Retina (tissue), 1 donor: ENCODE measurements at regions not wholly inside any gene's neighbourhood (a gene's known extent, or its start where the extent isn't known, plus 50 kb on each side); places are given as distances from the start of the nearest gene placed in this dataset.
"Not testable (repeated sequence)": the region's sequence is repeated elsewhere in the genome, so short reads cannot be mapped to it uniquely, and the experiment has no call there.

Experiments used
- DNase-seq: peaks from one replicate; pipeline ENCODE4 v3.0.0-alpha.2; 2016

GRCh38 chr3:8152821-8153418, 348.7 kb upstream of the LMCD1 start:
- DNase-seq = peak; percentile 72

GRCh38 chr3:8153800-8154199, 347.8 kb upstream of the LMCD1 start:
- DNase-seq = no peak

- DNase-seq = no peak
These were observed 347.0 kb upstream of the LMCD1 start for GRCh38 chr3:8154617-8155016.

- DNase-seq = no peak
These were observed 345.5 kb upstream of the LMCD1 start for GRCh38 chr3:8156138-8156537.

GRCh38 chr3:8156831-8157230, 344.8 kb upstream of the LMCD1 start:
- DNase-seq = no peak

GRCh38 chr3:8157640-8158039, 344.0 kb upstream of the LMCD1 start:
- no peak for DNase-seq

GRCh38 chr3:8164145-8164544, 337.5 kb upstream of the LMCD1 start:
- DNase-seq = no peak

- no peak for DNase-seq
These were observed 335.6 kb upstream of the LMCD1 start for GRCh38 chr3:8166014-8166413.

- DNase-seq = no peak
These were observed 330.6 kb upstream of the LMCD1 start for GRCh38 chr3:8170971-8171508.

- DNase-seq = no peak
These were observed 327.7 kb upstream of the LMCD1 start for GRCh38 chr3:8173892-8174291.

- not testable (repeated sequence) for DNase-seq
These were observed 324.7 kb upstream of the LMCD1 start for GRCh38 chr3:8176759-8177483.

GRCh38 chr3:8178516-8178915, 323.1 kb upstream of the LMCD1 start:
- DNase-seq = not testable (repeated sequence)

- DNase-seq = no peak
These were observed 318.7 kb upstream of the LMCD1 start for GRCh38 chr3:8182904-8183303.

- no peak for DNase-seq
These were observed 318.0 kb upstream of the LMCD1 start for GRCh38 chr3:8183627-8184026.

- DNase-seq = no peak
These were observed 315.4 kb upstream of the LMCD1 start for GRCh38 chr3:8186213-8186612.

- DNase-seq = no peak
These were observed 313.6 kb upstream of the LMCD1 start for GRCh38 chr3:8187996-8188395.

GRCh38 chr3:8189051-8189450, 312.6 kb upstream of the LMCD1 start:
- no peak for DNase-seq

GRCh38 chr3:8191406-8191805, 310.2 kb upstream of the LMCD1 start:
- DNase-seq = no peak

- DNase-seq = no peak
These were observed 304.2 kb upstream of the LMCD1 start for GRCh38 chr3:8197384-8197783.

GRCh38 chr3:8198605-8199004, 303.0 kb upstream of the LMCD1 start:
- DNase-seq = no peak

GRCh38 chr3:8200996-8201395, 300.6 kb upstream of the LMCD1 start:
- DNase-seq = no peak

- peak; percentile 49 for DNase-seq
These were observed 299.7 kb upstream of the LMCD1 start for GRCh38 chr3:8201886-8202285.

- no peak for DNase-seq
These were observed 297.3 kb upstream of the LMCD1 start for GRCh38 chr3:8204331-8204730.

GRCh38 chr3:8204853-8205650, 296.6 kb upstream of the LMCD1 start:
- no peak for DNase-seq
